MV-4-11 (cell line): ENCODE measurements at regions not wholly inside any gene's neighbourhood (a gene's known extent, or its start where the extent isn't known, plus 50 kb on each side); places are given as distances from the start of the nearest gene placed in this dataset.

Source experiments
- DNase-seq: peaks from one replicate; lab custom pipeline; 2025; lab: John Stamatoyannopoulos, UW

GRCh38 chr4:136301749-136302495 lies 1230.4 kb downstream of the PCDH18 start:
- DNase-seq = no peak

- no peak for DNase-seq
Observed at GRCh38 chr4:136283977-136284376, 1248.3 kb downstream of the PCDH18 start.

- no peak for DNase-seq
Observed at GRCh38 chr4:136281889-136282288, 1250.4 kb downstream of the PCDH18 start.

GRCh38 chr4:136281307-136281706 lies 1251.0 kb downstream of the PCDH18 start:
- DNase-seq = no peak

- DNase-seq = no peak
Observed at GRCh38 chr4:136277741-136278140, 1254.6 kb downstream of the PCDH18 start.

GRCh38 chr4:136246876-136247275 lies 1285.4 kb downstream of the PCDH18 start:
- no peak for DNase-seq

GRCh38 chr4:136241221-136241986 lies 1290.9 kb downstream of the PCDH18 start:
- no peak for DNase-seq

GRCh38 chr4:136227315-136227714 lies 1305.0 kb downstream of the PCDH18 start:
- DNase-seq = no peak

- DNase-seq = no peak
Observed at GRCh38 chr4:136219592-136220125, 1312.6 kb downstream of the PCDH18 start.

GRCh38 chr4:136203199-136203598 lies 1329.1 kb downstream of the PCDH18 start:
- no peak for DNase-seq

GRCh38 chr4:136198358-136198757 lies 1333.9 kb downstream of the PCDH18 start:
- DNase-seq = no peak

GRCh38 chr4:136194962-136195361 lies 1337.3 kb downstream of the PCDH18 start:
- no peak for DNase-seq

- DNase-seq = no peak
Observed at GRCh38 chr4:136186650-136187049, 1345.6 kb downstream of the PCDH18 start.

GRCh38 chr4:136183513-136183912 lies 1348.8 kb downstream of the PCDH18 start:
- no peak for DNase-seq

GRCh38 chr4:136156947-136157346 lies 1375.3 kb downstream of the PCDH18 start:
- DNase-seq = no peak

- no peak for DNase-seq
Observed at GRCh38 chr4:136150046-136150445, 1382.2 kb downstream of the PCDH18 start.

GRCh38 chr4:136136601-136137000 lies 1395.7 kb downstream of the PCDH18 start:
- DNase-seq = no peak

GRCh38 chr4:136124251-136124745 lies 1408.0 kb downstream of the PCDH18 start:
- no peak for DNase-seq

- DNase-seq = no peak
Observed at GRCh38 chr4:136121426-136121825, 1410.9 kb downstream of the PCDH18 start.

GRCh38 chr4:136113921-136114320 lies 1418.4 kb downstream of the PCDH18 start:
- no peak for DNase-seq

GRCh38 chr4:136112116-136112515 lies 1420.2 kb downstream of the PCDH18 start:
- no peak for DNase-seq

- no peak for DNase-seq
Observed at GRCh38 chr4:136106753-136107152, 1425.5 kb downstream of the PCDH18 start.

- no peak for DNase-seq
Observed at GRCh38 chr4:136103616-136104015, 1428.7 kb downstream of the PCDH18 start.
